Erythroblast (primary cell): ENCODE measurements at regions not wholly inside any gene's neighbourhood (a gene's known extent, or its start where the extent isn't known, plus 50 kb on each side); places are given as distances from the start of the nearest gene placed in this dataset.
"Not testable (repeated sequence)": the region's sequence is repeated elsewhere in the genome, so short reads cannot be mapped to it uniquely, and the experiment has no call there.

Experiments
- GATA1 ChIP-seq: IDR thresholded peaks from 2 replicates; pipeline ENCODE4 v1.6.1; 2011; ENCODE audit warnings: low read depth, mild to moderate bottlenecking, control low read depth, low read length, moderate library complexity
- POLR2A ChIP-seq: IDR thresholded peaks from 2 replicates; pipeline ENCODE4 v1.6.1; 2011; ENCODE audit warnings: mild to moderate bottlenecking, low read length

- not testable (repeated sequence) for TF ChIP-seq POLR2A, GATA1
Observed at GRCh38 chr15:29648415-29648814, 173.9 kb downstream of the TJP1 start.
